Breast epithelium (tissue), 4 donors: ENCODE measurements at regions not wholly inside any gene's neighbourhood (a gene's known extent, or its start where the extent isn't known, plus 50 kb on each side); places are given as distances from the start of the nearest gene placed in this dataset.
"Not testable (repeated sequence)": the region's sequence is repeated elsewhere in the genome, so short reads cannot be mapped to it uniquely, and the experiment has no call there.

Experiments
- DNase-seq, 2 donors: peaks; one replicate each; pipeline ENCODE4 v3.0.0-alpha.2; 2019; ENCODE audit warnings: low spot score in 2 of 2
- H3K27ac ChIP-seq, 2 donors: fragments of 200-600 bp; sonication (generic) in 1 of 2; one replicate each; pipeline ENCODE4 v1.5.1; 2016 to 2019; ENCODE audit warnings: mild to moderate bottlenecking in 1 of 2
- H3K27me3 ChIP-seq, 2 donors: fragments of 200-600 bp; sonication (generic) in 1 of 2; one replicate each; pipeline versions ENCODE4 v1.5.1 to v1.6.0; 2017 to 2019; ENCODE audit warnings: control low read depth in 1 of 2, mild to moderate bottlenecking in 1 of 2
- H3K36me3 ChIP-seq: fragments of 200-600 bp; one replicate; pipeline ENCODE4 v1.5.1; 2019
- H3K4me1 ChIP-seq, 2 donors: fragments of 200-600 bp; sonication (generic); one replicate each; pipeline ENCODE4 v1.5.1; 2016 to 2019; ENCODE audit warnings: control low read depth in 1 of 2
- H3K4me3 ChIP-seq, 3 donors: fragments of 200-600 bp; sonication (generic); 1 replicate in 2 of 3; 2 replicates in 1 of 3; pipeline ENCODE4 v1.5.1; 2016 to 2019; ENCODE audit warnings: mild to moderate bottlenecking in 3 of 3, moderate library complexity in 2 of 3
- H3K9me3 ChIP-seq, 2 donors: fragments of 200-600 bp; sonication (generic) in 1 of 2; one replicate each; pipeline ENCODE4 v1.5.1; 2016 to 2019; ENCODE audit warnings: control low read depth in 1 of 2
- CTCF ChIP-seq, 3 donors: fragments of 450-650 bp; IDR thresholded peaks; one replicate each; pipeline ENCODE4 v1.5.1; 2016 to 2017; ENCODE audit warnings: antibody characterized with exemption in 3 of 3, mild to moderate bottlenecking in 3 of 3, moderate library complexity in 3 of 3
- POLR2A ChIP-seq: fragments of 450-650 bp; IDR thresholded peaks from one replicate; pipeline ENCODE4 v1.6.1; 2016; ENCODE audit warnings: antibody characterized with exemption, mild to moderate bottlenecking, moderate library complexity
- POLR2AphosphoS5 ChIP-seq, 3 donors: sonication (generic); formaldehyde crosslinking; IDR thresholded peaks; one replicate each; pipeline ENCODE4 v1.6.1; 2017; ENCODE audit warnings: antibody characterized with exemption in 3 of 3
- intact Hi-C: fragments of 100-400 bp; cut with DNase I; formaldehyde crosslinking; loops from one replicate; pipeline ENCODE4 v1.15.1; 2023; ENCODE audit warnings: low total_unique reads

- Histone ChIP-seq H3K4me1 (no peaks in the 10 kb centered on the region), H3K27ac (no peak overlapping the region), H3K27me3 (peaks cover 0 to 10% of the 10 kb centered on the region in 2 donors), H3K4me3 (no peak overlapping the region), H3K9me3 (peaks cover 18 to 57% of the 10 kb centered on the region in 2 donors), H3K36me3 (no peaks in the 10 kb centered on the region)
- DNase-seq: peak in 1 of 2 donors; percentile 48
- intact Hi-C loops: no loop called here
- TF ChIP-seq CTCF (IDR thresholded peaks at IDR 0.05): no peak
- no peak for TF ChIP-seq POLR2A
- no peak for TF ChIP-seq POLR2AphosphoS5 (IDR thresholded peaks at IDR 0.05)
Observed at GRCh38 chr15:20348291-20348899, 193.2 kb downstream of the GOLGA6L6 start.

GRCh38 chr15:20346082-20346805 is 195.4 kb downstream of the GOLGA6L6 start:
- intact Hi-C loops: no loop called here
- DNase-seq: peak; percentile 20 to 46
- TF ChIP-seq CTCF (IDR thresholded peaks at IDR 0.05): no peak
- TF ChIP-seq POLR2AphosphoS5 (IDR thresholded peaks at IDR 0.05): no peak
- TF ChIP-seq POLR2A: no peak

GRCh38 chr15:20345401-20345958 is 196.1 kb downstream of the GOLGA6L6 start:
- DNase-seq: no peak
- Histone ChIP-seq H3K27me3 (peaks cover 2 to 10% of the 10 kb centered on the region in 2 donors), H3K36me3 (no peaks in the 10 kb centered on the region), H3K4me1 (no peaks in the 10 kb centered on the region), H3K27ac (no peak overlapping the region), H3K9me3 (peaks cover 36 to 72% of the 10 kb centered on the region in 2 donors), H3K4me3 (no peak overlapping the region)
- TF ChIP-seq CTCF (IDR thresholded peaks at IDR 0.05) (no peak), POLR2AphosphoS5 (IDR thresholded peaks at IDR 0.05) (no peak), POLR2A (no peak)
- intact Hi-C loops: loop anchor here (1.0 kb wide), 1 partner anchor 24 kb away; no protein-coding TSS in a partner anchor

More at GRCh38 chr15:20346082-20346805, 195.4 kb downstream of the GOLGA6L6 start:
- Histone ChIP-seq H3K9me3 (peaks cover 29 to 69% of the 10 kb centered on the region in 2 donors), H3K4me3 (no peak overlapping the region), H3K4me1 (no peaks in the 10 kb centered on the region), H3K27ac (no peak overlapping the region), H3K27me3 (peaks cover 1 to 10% of the 10 kb centered on the region in 2 donors), H3K36me3 (no peaks in the 10 kb centered on the region)

- peak; percentile 19 to 49 for DNase-seq
- Histone ChIP-seq H3K27me3 (peaks cover 5 to 9% of the 10 kb centered on the region in 2 donors), H3K9me3 (peaks cover 43 to 79% of the 10 kb centered on the region in 2 donors), H3K27ac (no peak overlapping the region), H3K4me3 (no peak overlapping the region), H3K36me3 (no peaks in the 10 kb centered on the region), H3K4me1 (no peaks in the 10 kb centered on the region)
- intact Hi-C loops: loop anchor here (1.0 kb wide), 1 partner anchor 24 kb away; no protein-coding TSS in a partner anchor
- TF ChIP-seq POLR2A (no peak), POLR2AphosphoS5 (IDR thresholded peaks at IDR 0.05) (no peak), CTCF (IDR thresholded peaks at IDR 0.05) (no peak)
Observed at GRCh38 chr15:20344601-20345400, 196.8 kb downstream of the GOLGA6L6 start.

GRCh38 chr15:20343395-20344211 is 198.0 kb downstream of the GOLGA6L6 start:
- H3K36me3 ChIP-seq, intact Hi-C loops, H3K27me3 ChIP-seq, H3K4me3 ChIP-seq, H3K27ac ChIP-seq, H3K4me1 ChIP-seq: not testable (repeated sequence)
- peaks cover 44 to 71% of the 10 kb centered on the region in 2 donors for H3K9me3 ChIP-seq
- peak; percentile 18 to 51 for DNase-seq

- DNase-seq: peak in 1 of 2 donors; percentile 50
- H3K27ac ChIP-seq, H3K36me3 ChIP-seq, H3K27me3 ChIP-seq, intact Hi-C loops, H3K4me3 ChIP-seq, H3K4me1 ChIP-seq: not testable (repeated sequence)
- peaks cover 44 to 71% of the 10 kb centered on the region in 2 donors for H3K9me3 ChIP-seq
Observed at GRCh38 chr15:20342601-20343394, 198.8 kb downstream of the GOLGA6L6 start.
